Loucy (cell line): ENCODE measurements at regions not wholly inside any gene's neighbourhood (a gene's known extent, or its start where the extent isn't known, plus 50 kb on each side); places are given as distances from the start of the nearest gene placed in this dataset.

Experiments
- CTCF ChIP-seq: fragments of 200-600 bp; sonication (generic); conservative IDR thresholded peaks from 2 replicates; pipeline ENCODE4 v1.5.1; 2014; ENCODE audit warnings: mild to moderate bottlenecking, antibody characterized with exemption, low read length
- EZH2phosphoT487 ChIP-seq: fragments of 200-600 bp; IDR thresholded peaks from 2 replicates; pipeline ENCODE4 v1.6.1; 2018; ENCODE audit warnings: antibody characterized with exemption, mild to moderate bottlenecking, moderate library complexity, borderline replicate concordance

- TF ChIP-seq CTCF (no peak), EZH2phosphoT487 (no peak)
Measured at GRCh38 chrX:68896581-68896980, 67.8 kb downstream of the EFNB1 start.
